ENCODE measurements at regions not wholly inside any gene's neighbourhood (a gene's known extent, or its start where the extent isn't known, plus 50 kb on each side); places are given as distances from the start of the nearest gene placed in this dataset.

GRCh38 chr14:86203843-86204242 is 673.9 kb downstream of the FLRT2 start:
- Mint-ChIP-seq H3K27ac (ENCODE audit: unreplicated experiment) (no peak overlapping the region), H3K36me3 (ENCODE audit: low read depth, unreplicated experiment) (no peaks in the 10 kb centered on the region), H3K27me3 (ENCODE audit: unreplicated experiment) (peaks cover 2% of the 10 kb centered on the region), H3K4me3 (ENCODE audit: unreplicated experiment) (no peak overlapping the region), H3K9me3 (ENCODE audit: unreplicated experiment) (no peaks in the 10 kb centered on the region), H3K4me1 (ENCODE audit: unreplicated experiment) (no peaks in the 10 kb centered on the region)
- TF ChIP-seq CTCF (IDR thresholded peaks at IDR 0.05; ENCODE audit: unreplicated experiment) = no peak
- DNase-seq (ENCODE audit: low spot score) = no peak

GRCh38 chr14:86196471-86196870 is 666.5 kb downstream of the FLRT2 start:
- no peak for DNase-seq (ENCODE audit: low spot score)
- Mint-ChIP-seq H3K27me3 (ENCODE audit: unreplicated experiment) (no peaks in the 10 kb centered on the region), H3K36me3 (ENCODE audit: low read depth, unreplicated experiment) (no peaks in the 10 kb centered on the region), H3K4me3 (ENCODE audit: unreplicated experiment) (no peak overlapping the region), H3K27ac (ENCODE audit: unreplicated experiment) (no peak overlapping the region), H3K9me3 (ENCODE audit: unreplicated experiment) (no peaks in the 10 kb centered on the region), H3K4me1 (ENCODE audit: unreplicated experiment) (no peaks in the 10 kb centered on the region)
- no peak for TF ChIP-seq CTCF (IDR thresholded peaks at IDR 0.05; ENCODE audit: unreplicated experiment)

GRCh38 chr14:86193756-86194155 is 663.8 kb downstream of the FLRT2 start:
- Mint-ChIP-seq H3K27ac (ENCODE audit: unreplicated experiment) (no peak overlapping the region), H3K9me3 (ENCODE audit: unreplicated experiment) (no peaks in the 10 kb centered on the region), H3K36me3 (ENCODE audit: low read depth, unreplicated experiment) (no peaks in the 10 kb centered on the region), H3K4me1 (ENCODE audit: unreplicated experiment) (no peaks in the 10 kb centered on the region), H3K27me3 (ENCODE audit: unreplicated experiment) (no peaks in the 10 kb centered on the region), H3K4me3 (ENCODE audit: unreplicated experiment) (no peak overlapping the region)
- DNase-seq (ENCODE audit: low spot score) = no peak
- no peak for TF ChIP-seq CTCF (IDR thresholded peaks at IDR 0.05; ENCODE audit: unreplicated experiment)

- no peak for DNase-seq (ENCODE audit: low spot score)
- TF ChIP-seq CTCF (IDR thresholded peaks at IDR 0.05; ENCODE audit: unreplicated experiment) = no peak
- no peaks in the 10 kb centered on the region for H3K36me3 Mint-ChIP-seq (ENCODE audit: low read depth, unreplicated experiment)
- H3K27me3 Mint-ChIP-seq (ENCODE audit: unreplicated experiment) = no peaks in the 10 kb centered on the region
- H3K4me3 Mint-ChIP-seq (ENCODE audit: unreplicated experiment) = no peak overlapping the region
- H3K9me3 Mint-ChIP-seq (ENCODE audit: unreplicated experiment) = no peaks in the 10 kb centered on the region
- no peak overlapping the region for H3K27ac Mint-ChIP-seq (ENCODE audit: unreplicated experiment)
- peaks cover 3% of the 10 kb centered on the region for H3K4me1 Mint-ChIP-seq (ENCODE audit: unreplicated experiment)
Observed at GRCh38 chr14:86179980-86180379, 650.0 kb downstream of the FLRT2 start.

- TF ChIP-seq CTCF (IDR thresholded peaks at IDR 0.05; ENCODE audit: unreplicated experiment) = no peak
- Mint-ChIP-seq H3K4me1 (ENCODE audit: unreplicated experiment) (no peaks in the 10 kb centered on the region), H3K4me3 (ENCODE audit: unreplicated experiment) (no peak overlapping the region), H3K36me3 (ENCODE audit: low read depth, unreplicated experiment) (no peaks in the 10 kb centered on the region), H3K27me3 (ENCODE audit: unreplicated experiment) (no peaks in the 10 kb centered on the region), H3K9me3 (ENCODE audit: unreplicated experiment) (no peaks in the 10 kb centered on the region), H3K27ac (ENCODE audit: unreplicated experiment) (no peak overlapping the region)
- no peak for DNase-seq (ENCODE audit: low spot score)
Observed at GRCh38 chr14:86168371-86168770, 638.4 kb downstream of the FLRT2 start.
